ENCODE measurements at regions not wholly inside any gene's neighbourhood (a gene's known extent, or its start where the extent isn't known, plus 50 kb on each side); places are given as distances from the start of the nearest gene placed in this dataset.
A peak's percentile ranks its signal among the peaks of the same experiment; 100 is the strongest.
"Not testable (repeated sequence)": the region's sequence is repeated elsewhere in the genome, so short reads cannot be mapped to it uniquely, and the experiment has no call there.

DNA sequence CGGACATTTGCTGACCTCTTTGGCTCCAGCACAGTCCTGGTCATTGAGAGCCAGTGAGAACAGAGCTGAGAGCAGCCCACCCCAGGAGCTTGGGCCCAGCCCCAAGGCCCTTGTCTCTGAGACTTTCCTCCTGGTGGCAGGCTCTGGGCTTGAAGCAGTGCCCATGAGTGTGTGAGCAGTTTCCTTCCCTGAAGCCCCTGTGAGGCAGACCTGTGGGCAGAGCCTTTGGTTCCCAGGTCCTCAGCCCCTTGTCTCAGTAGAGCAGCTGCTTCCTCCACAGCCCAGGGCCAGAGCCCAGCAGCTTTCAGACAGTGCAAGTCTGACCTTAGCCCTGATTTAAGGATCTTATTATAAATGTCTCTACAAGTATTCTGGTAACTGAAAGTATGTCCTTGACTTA lies 1185.0 kb downstream of the RPIA start:
- DNase-seq: not testable (repeated sequence)

DNA sequence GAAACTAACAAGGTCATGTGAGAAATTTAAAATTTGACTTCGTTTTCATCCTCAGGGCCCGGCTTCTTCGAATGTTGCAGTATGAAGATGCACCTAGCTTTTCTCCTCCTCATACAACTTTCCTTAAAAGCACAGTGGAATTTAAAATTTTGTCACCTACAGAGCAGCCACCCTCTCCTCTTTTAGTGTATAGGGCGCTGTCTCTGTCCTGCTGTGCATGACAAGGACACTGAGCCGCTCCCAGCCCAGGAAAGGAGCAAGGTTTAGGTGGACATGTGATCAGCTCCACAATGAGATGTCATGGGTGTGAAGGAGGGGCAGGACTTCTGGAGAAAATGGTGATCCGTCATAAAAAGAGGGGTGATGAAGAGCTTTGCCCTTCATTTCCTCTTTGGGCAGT lies 1185.4 kb downstream of the RPIA start:
- DNase-seq: not testable (repeated sequence)

DNA sequence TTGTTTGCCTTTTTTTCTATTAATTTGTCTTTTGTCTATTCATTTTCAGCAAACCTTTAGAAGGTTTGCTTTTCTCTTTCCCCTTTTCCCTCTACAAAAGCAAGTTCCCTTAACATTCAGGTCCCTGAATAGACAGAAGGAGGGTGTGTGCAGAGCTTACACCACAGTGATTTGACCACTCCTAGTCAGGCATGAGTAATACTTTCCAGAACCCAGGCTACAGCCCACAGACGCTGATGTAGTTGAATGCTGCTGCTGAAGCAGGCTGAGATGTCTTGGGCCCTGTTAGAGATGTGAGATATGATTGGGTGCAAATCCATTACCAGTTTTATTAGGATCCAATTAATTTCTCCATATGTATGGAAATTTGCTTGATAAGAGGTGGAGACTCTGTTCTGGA lies 1191.4 kb downstream of the RPIA start:
- not testable (repeated sequence) for DNase-seq

DNA sequence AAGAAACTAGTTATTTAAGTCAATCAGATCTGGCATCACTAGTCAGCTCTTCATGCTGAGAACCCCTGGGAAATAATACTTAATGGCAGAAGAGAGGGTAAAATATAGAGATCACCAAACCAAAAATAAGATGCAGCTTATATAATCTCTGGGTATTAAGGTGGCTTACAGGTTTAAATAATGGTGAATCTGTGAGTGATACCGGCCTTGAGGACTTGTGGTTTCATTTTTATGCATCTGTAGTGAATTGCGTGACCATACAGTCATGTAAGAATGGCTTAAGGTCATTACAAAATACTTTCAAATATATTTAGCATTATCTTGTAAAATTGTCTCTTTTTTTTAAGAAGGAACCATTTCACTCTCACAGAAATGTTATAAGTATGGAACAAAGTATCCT lies 1192.2 kb downstream of the RPIA start:
- not testable (repeated sequence) for DNase-seq

DNA sequence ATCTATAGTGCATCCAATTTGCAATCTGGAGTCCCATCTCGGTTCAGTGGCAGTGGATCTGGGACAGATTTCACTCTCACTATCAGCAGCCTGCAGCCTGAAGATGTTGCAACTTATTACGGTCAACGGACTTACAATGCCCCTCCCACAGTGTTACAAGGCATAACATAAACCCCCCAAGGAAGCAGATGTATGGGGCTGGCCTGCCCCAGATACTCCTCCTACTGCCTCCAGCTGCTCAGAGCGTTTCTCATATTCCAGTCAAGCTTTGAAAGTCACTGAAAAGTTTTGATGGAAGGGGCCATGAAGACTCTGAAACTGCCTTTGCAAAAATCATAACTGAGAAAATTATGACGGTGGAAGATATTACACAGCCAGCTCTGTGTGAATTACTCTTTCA lies 1193.6 kb downstream of the RPIA start:
- not testable (repeated sequence) for DNase-seq

DNA sequence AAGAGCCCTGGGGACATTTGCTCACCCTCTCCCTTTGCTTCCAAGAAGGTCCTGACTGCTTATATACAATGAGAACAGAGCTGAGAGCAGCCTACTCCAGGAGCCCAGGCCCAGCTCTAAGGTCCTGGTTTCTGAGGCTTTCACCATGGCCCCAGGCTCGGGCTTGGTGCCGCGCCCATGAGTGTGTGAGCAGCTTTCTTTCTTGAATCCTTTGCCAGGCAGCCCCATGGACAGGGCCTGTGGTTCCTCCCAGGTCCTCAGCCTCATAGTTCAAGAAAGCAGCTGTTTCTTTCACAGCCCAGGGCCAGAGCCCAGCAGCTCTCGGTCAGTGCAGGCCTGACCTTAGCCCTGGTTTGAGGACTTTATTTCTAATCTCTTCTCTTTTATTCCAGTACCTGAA lies 1197.2 kb downstream of the RPIA start:
- DNase-seq: not testable (repeated sequence)

DNA sequence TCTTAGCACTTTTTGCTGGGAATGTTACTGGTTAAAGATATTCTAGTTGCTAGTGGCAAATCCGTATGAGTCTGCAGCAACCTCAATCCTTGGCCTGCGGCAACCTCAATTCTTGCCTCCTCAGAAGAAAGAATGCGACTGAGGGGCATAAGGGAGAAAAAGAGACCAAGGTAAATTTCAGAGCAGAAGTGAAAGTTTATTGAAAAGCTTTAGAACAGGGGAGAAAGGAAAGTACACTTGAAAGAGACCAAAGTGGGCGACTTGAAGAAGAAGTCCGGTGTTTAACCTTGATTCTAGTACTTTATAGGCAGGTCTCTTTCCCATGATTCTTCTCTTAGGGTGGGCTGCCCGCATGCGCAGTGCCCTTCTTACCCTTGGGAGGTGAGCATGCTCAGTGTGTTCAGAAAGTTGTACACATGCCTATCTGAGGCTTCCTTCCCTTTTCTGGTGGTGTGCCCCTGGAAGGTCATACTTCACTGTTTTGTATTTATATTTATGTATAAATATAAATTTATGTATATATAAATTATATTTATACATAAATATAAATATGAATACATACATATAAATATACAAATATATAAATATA lies 1198.8 kb downstream of the RPIA start:
- DNase-seq: not testable (repeated sequence)

DNA sequence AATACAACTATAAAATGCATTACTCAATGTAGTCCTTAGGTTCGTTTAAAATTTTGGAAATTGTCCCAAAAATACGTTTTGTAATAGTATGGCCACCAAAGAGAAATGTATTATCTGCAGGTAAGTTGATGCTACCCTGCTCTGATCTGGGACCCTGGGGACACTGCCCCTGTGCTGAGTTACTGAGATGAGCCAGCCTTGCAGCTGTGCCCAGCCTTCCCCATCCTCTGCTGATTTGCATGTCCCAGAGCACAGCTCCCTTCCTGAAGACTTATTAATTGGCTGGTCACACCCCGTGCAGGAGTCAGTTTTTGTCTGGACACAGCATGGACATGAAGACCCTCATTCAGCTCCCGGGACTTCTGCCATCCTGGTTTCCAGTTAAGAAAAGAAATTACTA lies 1203.5 kb downstream of the RPIA start:
- not testable (repeated sequence) for DNase-seq

DNA sequence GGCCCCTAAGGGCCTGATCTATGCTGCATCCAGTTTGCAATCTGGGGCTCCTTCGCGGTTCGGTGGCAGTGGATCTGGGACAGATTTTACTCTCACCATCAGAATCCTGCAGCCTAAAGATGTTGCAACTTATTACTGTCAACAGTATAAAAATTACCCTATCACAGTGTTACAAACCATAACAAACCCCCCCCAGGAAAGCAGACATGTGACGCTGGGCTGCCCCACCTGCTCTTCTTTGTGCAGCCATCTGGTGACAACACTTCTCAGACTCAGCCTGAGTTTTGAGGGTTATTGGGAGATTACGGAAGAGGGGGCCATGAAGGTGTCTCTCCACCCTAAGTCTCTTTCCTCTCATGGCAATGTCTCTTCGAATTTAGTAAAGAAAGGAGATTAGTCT lies 1204.2 kb downstream of the RPIA start:
- not testable (repeated sequence) for DNase-seq

DNA sequence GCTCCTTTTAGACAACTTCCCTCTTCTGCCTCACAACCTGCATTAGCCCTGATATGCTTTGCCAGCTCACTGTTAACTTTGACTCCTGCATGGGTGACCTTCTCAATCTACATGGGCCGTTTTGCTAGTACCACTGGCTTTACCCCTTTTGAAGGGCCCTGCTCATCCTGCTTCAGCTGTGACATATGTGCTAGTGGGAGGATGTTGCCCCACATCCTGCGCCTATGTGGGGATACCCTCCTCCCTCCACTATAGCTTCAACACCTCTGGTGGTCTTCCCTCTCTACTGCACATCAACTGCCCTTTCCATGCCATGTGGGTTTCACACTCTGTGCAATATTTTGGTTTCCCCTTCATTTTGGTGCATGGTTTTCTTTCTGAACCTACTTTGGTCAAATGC lies 1235.5 kb downstream of the RPIA start:
- not testable (repeated sequence) for DNase-seq

DNA sequence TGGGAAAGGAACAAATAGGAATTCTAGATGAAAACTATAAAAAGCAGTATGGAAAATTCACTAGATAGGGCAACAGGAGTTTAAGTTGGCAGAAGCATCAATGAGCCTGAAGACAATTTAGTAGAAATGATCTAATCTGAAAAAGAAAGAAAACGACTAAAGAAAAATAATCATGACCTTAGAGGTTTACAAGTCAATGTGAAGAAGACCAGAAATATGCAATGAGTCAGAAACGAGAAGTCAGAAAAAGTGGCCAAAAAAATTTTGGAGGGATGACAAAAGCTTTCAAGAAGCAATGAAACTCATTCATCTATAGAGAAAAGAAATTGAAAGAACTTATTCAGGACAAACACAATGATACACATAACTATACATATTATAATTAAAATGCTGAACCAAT lies 1244.0 kb downstream of the RPIA start:
- DNase-seq: not testable (repeated sequence)

DNA sequence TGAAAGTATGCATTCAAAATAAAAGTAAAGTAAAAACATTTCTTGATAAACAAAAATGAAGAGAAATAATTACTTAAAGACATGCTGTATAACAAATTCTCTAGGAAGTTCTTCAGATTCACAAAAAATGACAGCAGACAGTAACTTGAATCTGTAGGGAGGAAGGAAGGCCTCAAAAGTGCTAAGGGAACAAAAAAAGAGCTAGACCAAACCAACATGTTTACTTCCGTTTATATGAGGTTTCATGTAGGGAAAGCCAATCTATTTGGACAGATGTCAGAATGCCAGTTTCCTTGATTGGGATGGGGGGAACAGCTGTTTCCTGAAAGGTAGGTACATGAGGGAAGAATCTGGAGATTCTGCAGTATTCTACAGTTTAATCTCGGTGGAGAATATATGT lies 1244.5 kb downstream of the RPIA start:
- not testable (repeated sequence) for DNase-seq

DNA sequence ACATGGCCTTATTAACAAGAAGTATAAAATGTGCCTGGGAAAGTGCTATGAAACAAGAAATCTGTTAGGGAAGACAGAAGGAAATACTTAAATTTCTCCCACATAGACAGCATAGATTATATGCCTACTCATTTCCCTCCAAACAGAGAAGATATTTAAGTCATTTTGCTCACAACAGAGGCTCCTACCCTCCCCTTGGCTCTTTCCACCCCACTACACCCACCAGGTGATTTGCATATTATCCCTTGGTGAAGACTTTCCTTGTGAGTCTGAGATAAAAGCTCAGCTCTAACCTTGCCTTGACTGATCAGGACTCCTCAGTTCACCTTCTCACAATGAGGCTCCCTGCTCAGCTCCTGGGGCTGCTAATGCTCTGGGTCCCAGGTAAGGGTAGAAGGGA lies 1245.1 kb downstream of the RPIA start:
- DNase-seq: not testable (repeated sequence)

DNA sequence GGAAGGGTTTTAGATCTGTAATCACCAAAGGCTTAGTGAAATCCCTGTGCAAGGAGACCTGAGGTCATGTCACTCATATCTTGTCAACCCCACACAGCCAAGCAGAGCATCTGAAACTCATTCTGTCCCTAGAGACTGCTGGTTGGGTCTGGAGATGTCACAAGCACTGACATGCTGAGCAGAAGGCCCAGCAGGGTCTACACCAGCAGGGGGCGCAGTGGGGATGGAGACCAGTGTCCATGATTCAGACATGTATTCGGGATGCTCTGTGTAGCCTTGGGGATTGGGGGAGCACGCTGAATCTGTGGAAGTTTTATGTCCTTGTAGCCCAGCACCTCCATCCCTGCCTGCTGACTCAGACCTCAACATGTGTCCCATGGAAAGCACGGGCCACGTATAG lies 1247.3 kb downstream of the RPIA start:
- DNase-seq: not testable (repeated sequence)

DNA sequence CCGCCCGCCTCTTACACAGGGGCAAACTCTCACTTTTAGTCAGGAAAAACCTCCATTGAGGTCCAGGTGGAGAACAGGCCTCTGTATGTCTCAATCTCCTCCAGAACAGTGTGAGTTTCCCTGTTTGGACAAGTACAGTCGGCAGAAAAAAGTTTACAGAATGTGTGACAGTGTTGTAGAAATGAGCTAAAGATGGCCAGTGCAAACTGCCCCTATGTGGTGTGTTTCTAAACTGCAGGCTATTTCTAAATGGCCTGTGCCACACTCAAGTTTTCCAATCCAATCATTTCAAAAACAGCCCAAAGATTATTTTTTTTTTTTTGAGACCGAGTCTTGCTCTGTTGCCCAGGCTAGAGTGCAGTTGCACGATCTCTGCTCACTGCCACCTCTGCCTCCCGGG lies 1252.8 kb downstream of the RPIA start:
- not testable (repeated sequence) for DNase-seq

DNA sequence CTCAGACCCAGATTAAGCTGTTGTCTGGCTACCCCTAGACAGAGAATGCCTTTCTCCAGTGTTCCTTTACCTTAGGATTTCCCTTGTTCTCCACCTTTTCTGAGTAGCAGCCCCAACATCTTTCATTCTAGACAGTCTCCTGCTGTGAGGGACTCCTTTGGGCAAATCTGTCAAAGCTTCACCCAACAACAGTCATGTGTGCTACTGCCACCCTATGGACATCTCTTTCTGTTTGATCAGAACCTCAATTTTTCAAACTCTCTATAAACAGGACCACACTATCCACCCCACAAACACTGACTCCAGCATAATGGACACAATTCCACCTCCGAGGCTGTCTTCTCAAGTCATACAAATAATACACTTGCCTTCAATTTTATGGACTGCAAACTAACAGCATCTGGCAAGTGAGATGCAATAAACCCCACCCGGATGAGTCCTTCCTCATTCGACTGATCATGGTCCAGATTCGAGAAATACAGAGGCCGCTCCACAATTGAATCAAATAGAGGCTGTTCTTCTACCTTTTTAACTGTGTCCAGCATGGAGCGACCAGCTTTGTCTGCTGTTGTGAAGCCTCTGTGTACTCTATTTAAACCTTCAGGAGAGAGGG lies 1253.6 kb downstream of the RPIA start:
- DNase-seq: not testable (repeated sequence)

DNA sequence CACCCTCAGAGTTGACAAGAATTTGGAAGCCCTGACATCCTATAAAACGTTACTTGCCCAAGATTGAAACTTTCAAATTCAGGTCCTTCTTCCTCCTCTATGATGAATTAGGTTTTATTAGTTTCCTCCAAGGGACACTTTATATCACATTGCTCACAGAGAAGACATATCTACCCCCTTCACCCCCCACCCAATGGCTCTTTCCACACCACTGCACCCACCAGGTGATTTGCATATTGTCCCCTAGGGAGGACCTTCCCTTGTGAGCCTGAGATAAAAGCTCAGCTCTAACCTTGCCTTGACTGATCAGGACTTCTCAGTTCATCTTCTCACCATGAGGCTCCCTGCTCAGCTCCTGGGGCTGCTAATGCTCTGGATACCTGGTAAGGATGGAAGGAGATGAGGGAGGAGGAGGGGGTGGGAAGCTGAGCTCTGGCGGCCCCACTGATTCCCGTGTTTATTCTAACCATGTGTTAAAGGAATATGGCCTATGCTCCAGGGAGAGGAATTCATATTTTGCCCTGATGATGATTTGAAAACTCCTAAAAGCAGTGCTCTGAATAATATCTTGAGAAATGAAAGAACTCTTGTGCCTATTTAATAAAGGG lies 1255.8 kb downstream of the RPIA start:
- DNase-seq: not testable (repeated sequence)

DNA sequence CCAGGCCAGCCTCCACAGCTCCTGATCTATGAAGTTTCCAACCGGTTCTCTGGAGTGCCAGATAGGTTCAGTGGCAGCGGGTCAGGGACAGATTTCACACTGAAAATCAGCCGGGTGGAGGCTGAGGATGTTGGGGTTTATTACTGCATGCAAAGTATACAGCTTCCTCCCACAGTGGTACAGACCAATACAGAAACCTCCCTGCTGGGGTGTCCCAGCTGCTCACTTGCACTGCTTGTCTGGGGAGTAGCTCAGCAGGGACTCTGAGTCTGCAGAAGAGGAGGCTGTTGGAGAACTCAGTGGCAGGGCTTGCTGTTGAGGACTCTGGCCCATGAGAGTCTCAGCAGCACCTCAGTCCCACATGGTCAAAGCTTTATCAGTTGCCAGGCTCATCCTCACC lies 1256.6 kb downstream of the RPIA start:
- not testable (repeated sequence) for DNase-seq

DNA sequence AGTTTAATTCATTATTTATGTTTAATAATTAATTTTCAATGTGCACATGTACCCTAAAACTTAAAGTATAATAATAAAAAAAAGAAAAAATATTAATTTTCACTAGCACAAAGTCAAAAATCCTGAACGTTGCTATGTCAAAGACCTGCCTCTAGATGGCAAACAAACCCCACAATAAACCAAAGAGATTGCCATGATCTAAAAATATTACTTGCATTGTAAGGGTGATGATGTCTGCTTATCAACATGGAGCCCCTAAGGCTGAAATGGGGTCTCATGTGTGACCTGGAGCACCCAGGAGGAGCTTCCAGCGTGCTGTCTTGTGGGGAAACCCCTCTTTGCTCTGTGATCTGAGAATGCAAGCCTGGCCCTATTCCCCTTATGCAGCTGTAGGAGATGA lies 1259.3 kb downstream of the RPIA start:
- DNase-seq: not testable (repeated sequence)

DNA sequence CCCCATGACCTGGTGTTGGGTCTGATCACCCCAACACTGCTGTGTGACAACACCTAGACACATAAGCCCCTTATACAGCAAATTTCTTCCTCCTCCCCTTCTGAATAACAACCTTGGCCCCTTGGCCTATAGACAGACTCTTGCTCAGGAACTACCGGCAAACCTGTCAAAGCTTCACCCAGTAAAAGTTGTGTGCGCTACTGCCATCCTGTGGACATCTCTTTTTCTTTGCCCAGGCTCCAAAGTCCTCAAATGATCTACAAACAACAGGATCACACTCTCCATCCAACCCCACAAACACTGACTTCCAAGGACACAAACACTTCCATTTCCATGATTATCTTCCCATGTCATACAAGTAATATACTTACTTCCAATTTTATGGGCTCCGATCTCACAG lies 1265.8 kb downstream of the RPIA start:
- peak; percentile 2 for DNase-seq

DNA sequence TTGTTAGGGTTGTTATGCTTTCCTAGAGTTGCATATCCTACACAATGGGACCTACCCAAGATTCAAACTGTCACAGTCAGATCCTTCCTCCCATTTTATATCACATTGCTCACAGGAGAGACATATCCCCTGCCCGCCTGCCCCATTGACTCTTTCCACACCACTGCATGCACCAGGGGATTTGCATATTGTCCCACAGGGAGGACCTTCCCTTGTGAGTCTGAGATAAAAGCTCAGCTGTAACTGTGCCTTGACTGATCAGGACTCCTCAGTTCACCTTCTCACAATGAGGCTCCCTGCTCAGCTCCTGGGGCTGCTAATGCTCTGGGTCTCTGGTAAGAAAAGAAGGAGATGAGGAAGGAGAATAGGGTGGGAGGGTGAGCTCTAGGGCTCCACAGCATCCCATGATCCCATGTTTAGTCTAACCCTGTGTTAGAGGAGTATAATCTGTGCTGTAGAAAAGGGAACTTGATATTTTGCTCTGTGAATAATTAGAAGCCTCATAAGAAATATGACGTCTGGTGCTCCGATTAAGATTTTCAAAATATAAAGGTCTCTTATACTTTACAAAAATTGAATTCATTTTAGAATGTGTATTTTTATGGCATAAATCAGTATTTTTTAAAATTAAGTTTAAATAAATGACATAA lies 1268.4 kb downstream of the RPIA start:
- DNase-seq: not testable (repeated sequence)

DNA sequence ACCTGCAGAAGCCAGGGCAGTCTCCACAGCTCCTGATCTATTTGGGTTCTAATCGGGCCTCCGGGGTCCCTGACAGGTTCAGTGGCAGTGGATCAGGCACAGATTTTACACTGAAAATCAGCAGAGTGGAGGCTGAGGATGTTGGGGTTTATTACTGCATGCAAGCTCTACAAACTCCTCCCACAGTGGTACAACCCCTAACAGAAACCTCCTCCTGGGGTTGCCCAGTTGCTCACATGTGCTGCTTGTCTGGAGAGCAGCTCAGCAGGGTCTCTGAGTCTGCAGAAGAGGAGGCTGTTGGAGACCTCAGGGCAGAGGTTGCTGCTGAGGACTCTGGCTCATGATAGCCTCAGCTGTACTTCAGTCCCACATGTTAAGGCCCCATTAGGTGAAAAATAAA lies 1269.1 kb downstream of the RPIA start:
- DNase-seq: not testable (repeated sequence)

DNA sequence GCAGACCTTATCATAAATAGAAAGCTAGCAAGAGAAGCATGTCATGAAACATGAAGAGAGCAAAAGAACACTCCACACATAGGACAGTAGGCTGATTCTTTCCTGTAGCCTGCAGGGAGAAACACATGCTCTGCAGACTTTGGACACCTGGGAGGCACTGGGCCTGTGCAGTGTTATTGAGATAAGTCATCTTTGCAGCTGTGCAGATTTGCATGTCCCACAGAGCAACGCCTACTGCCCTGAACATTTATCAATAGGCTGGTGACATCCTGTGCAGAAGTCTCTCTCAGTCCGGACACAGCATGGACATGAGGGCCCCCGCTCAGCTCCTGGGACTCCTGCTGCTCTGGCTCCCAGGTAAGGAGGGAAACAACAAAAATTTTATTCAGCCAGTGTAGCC lies 1277.1 kb downstream of the RPIA start:
- not testable (repeated sequence) for DNase-seq

DNA sequence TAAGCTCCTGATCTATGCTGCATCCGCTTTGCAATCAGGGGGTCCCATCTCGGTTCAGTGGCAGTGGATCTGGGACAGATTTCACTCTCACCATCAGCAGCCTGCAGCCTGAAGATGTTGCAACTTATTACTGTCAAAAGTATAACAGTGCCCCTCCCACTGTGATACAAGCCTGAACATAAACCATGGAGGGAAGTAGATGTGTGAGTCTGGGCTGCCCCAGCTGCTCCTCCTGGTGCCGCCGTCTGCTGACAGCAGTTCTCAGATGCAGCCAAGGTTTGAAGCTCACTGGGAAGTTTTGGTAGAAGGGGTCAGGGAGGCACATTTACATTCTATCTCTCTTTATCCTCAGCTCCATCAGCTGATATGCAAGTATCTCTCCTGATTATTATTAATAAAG lies 1277.7 kb downstream of the RPIA start:
- DNase-seq: peak; percentile 27
